Erythroblast (primary cell): ENCODE measurements at regions not wholly inside any gene's neighbourhood (a gene's known extent, or its start where the extent isn't known, plus 50 kb on each side); places are given as distances from the start of the nearest gene placed in this dataset.

ENCODE experiments used
- DNase-seq, 2 experiments: peaks; one replicate each; lab custom pipeline; 2025; lab: John Stamatoyannopoulos, UW
- GATA1 ChIP-seq: IDR thresholded peaks from 2 replicates; pipeline ENCODE4 v1.6.1; 2011; ENCODE audit warnings: low read depth, mild to moderate bottlenecking, control low read depth, low read length, moderate library complexity
- POLR2A ChIP-seq: IDR thresholded peaks from 2 replicates; pipeline ENCODE4 v1.6.1; 2011; ENCODE audit warnings: mild to moderate bottlenecking, low read length

- peak in 1 of 2 experiments; percentile 1 for DNase-seq
- TF ChIP-seq POLR2A, result no peak
Measured at GRCh38 chr4:16450724-16451123, 224.5 kb upstream of the TAPT1 start.

DNA sequence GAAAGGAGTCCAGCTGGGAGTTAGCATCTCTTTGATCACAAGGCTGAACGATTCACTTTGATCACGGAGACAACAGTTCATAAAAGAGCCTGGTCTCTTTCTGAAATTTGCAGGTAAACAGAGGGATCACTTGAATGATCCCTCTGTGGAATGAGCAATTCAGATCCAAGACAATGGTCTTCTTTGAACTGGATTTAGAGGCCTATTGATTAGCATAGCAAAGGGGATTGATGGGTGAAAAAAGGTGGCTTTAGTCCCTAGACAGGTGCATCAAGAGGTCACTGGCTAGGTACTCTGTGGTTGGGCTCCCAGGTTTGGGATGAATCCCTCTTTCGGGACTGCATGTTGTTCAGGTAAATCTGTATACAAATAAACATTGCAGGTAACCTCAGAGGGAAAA, 223.8 kb upstream of the TAPT1 start:
- TF ChIP-seq GATA1 (no peak), POLR2A (no peak)
- no peak for DNase-seq

DNA sequence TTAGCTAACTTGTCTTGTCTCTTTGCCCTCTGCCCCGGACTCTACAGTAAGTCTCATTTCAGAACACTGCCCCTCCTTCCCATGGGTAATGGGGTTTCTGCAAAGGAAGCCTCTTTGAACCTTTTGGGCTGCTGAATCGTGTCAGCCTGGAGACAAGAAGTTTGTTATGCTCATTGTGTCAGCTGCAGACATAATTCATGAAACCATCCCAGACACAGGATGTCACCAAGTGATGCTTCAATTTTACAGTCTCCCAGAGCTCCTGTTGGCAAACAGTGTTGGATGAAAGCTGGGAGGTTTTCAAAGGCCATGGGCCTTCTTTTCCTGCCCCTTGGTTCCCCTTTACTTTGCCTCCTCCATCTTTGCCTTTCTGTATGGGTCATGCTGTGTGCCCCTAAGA, 223.1 kb upstream of the TAPT1 start:
- TF ChIP-seq GATA1 (no peak), POLR2A (no peak)
- no peak for DNase-seq

GRCh38 chr4:16448241-16448840, 222.1 kb upstream of the TAPT1 start:
- no peak for DNase-seq
- TF ChIP-seq POLR2A (no peak), GATA1 (no peak)

GRCh38 chr4:16443504-16444088, 217.3 kb upstream of the TAPT1 start:
- DNase-seq, result peak; percentile 46 to 65
- TF ChIP-seq GATA1 (no peak), POLR2A (no peak)

GRCh38 chr4:16442296-16442695, 216.0 kb upstream of the TAPT1 start:
- TF ChIP-seq GATA1 (no peak), POLR2A (no peak)
- no peak for DNase-seq

DNA sequence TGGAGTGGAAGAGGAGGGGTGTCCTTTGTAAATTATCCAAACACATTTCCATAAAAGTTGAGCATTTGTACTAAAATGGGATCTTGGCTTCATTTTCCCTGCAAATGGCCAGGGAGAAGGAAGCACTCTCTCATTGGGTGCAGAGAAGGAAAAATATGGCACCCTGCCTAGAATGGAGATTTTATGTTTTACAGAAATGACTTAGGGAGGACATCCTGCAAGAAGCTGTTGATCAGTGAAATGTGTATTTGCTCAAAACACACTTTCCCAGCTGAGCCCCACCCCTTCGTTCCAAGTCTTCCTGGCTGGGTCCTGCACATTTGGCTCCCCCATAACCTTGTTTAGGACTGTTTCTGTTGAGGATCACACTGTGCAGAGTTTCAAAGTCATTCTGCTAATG, 213.5 kb upstream of the TAPT1 start:
- DNase-seq, result no peak
- TF ChIP-seq POLR2A, result no peak
- no peak for TF ChIP-seq GATA1

DNA sequence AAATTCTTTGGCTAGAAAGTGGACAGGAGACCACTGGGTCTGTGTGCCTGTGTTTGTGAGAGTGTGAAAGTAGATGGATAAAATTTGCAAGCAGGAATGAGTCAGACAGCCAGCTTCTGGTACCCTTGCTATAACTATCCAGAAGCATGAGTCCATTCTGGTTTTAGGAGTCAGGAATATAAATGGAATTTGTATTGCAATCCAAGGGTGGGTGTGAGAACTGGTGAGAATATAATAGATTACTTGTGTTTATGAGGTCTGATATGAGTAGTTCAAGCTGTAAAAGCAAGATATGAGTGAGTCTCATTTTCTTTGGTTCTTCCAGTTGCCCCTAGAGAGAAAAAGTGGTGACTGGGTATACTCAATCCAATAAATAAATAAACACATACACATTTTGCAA, 212.7 kb upstream of the TAPT1 start:
- no peak for DNase-seq
- TF ChIP-seq GATA1 (no peak), POLR2A (no peak)

DNA sequence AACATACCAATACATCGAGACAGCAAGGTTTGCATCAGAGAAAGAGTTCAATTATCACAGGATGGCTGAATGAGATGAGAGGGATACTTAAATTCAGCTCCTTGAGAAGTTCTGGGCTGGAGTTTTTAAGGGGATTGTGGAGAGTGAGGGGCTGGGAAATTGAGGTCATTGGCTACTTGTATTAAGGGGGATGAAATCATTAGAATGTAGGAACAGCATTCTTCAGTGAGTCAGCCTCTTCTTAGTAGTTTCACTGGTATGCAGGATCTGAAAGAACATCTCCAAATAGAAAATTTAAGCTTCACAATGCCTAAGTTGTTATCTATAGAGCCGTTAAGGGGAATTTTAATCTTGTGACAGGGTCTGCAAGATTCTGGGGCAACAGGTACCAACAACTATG, 211.6 kb upstream of the TAPT1 start:
- no peak for DNase-seq
- TF ChIP-seq GATA1 (no peak), POLR2A (no peak)

DNA sequence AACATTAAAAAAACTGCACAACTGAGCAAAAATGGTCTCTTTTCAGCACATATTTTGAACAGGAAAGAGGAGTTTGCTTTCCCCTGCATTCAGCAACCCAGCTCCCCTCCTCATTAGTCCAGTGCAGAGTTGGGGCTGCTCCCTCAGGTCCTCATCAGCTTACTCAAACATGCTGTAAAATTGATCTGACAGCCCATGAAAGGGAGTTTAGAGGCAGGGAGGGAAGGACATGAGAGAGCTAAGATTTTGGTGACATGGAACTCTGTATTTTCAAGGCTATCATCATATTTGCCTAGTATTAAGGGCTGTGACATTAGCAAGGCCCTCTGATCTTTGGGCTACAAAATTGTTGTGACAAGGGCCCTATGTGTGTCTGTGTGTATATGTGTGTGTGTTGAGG, 205.6 kb upstream of the TAPT1 start:
- no peak for DNase-seq
- TF ChIP-seq GATA1 (no peak), POLR2A (no peak)

GRCh38 chr4:16418814-16419213, 192.5 kb upstream of the TAPT1 start:
- TF ChIP-seq GATA1 (no peak), POLR2A (no peak)
- no peak for DNase-seq

DNA sequence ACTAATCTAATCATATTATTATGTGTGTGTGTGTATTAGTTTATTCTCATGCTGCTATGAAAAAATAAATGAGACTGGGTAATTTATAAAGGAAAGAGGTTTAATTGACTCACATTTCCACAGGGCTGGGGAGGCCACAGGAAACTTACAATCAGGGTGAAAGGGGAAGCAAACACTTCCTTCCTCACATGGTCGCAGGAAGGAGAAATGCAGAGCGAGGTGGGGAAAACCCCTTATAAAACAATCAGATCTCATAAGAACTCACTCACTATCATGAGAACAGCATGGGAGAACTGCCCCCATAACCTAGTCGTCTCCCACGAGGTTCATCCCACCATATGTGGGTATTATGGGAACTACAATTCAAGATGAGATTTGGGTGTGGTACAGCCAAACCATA, 190.9 kb upstream of the TAPT1 start:
- TF ChIP-seq GATA1 (no peak), POLR2A (no peak)
- DNase-seq, result no peak

- DNase-seq, result no peak
- TF ChIP-seq POLR2A (no peak), GATA1 (no peak)
Measured at GRCh38 chr4:16416601-16417000, 190.3 kb upstream of the TAPT1 start.

GRCh38 chr4:16415751-16416150, 189.5 kb upstream of the TAPT1 start:
- TF ChIP-seq POLR2A (no peak), GATA1 (no peak)
- no peak for DNase-seq
